ENCODE measurements at regions not wholly inside any gene's neighbourhood (a gene's known extent, or its start where the extent isn't known, plus 50 kb on each side); places are given as distances from the start of the nearest gene placed in this dataset.
A peak's percentile ranks its signal among the peaks of the same experiment; 100 is the strongest.

DNA sequence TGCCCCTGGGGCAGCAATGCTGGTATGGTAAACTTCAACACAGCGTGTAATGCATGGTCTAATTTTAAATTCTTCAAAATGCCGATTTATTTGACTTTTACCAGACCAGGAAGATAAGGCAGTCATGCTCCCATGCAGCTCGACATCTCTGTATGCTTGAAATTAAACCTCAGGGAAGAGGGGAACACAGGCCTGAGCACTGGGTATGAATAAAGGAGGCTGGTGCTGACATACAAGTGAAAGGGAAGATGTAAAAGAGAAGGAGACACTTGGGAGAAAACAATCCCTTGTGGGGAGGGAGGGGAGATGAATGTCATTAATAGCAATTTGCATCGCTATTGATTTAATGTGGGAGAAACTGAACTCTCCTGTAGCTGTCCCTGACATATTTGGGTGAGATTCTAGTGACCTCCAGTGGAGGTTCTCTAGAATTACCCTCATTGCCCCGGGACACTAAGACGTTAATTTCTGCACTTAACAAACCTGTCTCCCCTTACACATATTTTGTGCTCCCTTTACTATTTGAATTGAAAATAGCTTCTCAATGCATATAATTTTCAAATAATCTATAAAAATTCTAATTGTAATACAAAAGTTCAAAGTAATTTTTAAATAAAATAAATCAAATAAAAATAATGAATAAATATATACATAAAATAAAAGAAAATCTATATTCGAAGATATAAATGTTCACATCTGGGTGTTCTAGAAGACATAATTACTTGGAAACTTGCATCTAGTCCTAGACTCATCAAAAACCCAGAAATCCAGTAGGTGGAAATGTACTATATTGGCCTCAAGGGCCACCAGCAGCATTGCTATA is 283.1 kb downstream of the LMX1A start:
- TF ChIP-seq, protein P1, sequence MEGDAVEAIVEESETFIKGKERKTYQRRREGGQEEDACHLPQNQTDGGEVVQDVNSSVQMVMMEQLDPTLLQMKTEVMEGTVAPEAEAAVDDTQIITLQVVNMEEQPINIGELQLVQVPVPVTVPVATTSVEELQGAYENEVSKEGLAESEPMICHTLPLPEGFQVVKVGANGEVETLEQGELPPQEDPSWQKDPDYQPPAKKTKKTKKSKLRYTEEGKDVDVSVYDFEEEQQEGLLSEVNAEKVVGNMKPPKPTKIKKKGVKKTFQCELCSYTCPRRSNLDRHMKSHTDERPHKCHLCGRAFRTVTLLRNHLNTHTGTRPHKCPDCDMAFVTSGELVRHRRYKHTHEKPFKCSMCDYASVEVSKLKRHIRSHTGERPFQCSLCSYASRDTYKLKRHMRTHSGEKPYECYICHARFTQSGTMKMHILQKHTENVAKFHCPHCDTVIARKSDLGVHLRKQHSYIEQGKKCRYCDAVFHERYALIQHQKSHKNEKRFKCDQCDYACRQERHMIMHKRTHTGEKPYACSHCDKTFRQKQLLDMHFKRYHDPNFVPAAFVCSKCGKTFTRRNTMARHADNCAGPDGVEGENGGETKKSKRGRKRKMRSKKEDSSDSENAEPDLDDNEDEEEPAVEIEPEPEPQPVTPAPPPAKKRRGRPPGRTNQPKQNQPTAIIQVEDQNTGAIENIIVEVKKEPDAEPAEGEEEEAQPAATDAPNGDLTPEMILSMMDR (IDR thresholded peaks at IDR 0.05; ENCODE audit: extremely low read depth in 1 of 2, insufficient read depth in 1 of 2, low read depth in 1 of 2, low read length in 2 of 2), result peak; percentile 29 to 52
- TF ChIP-seq, protein P2, sequence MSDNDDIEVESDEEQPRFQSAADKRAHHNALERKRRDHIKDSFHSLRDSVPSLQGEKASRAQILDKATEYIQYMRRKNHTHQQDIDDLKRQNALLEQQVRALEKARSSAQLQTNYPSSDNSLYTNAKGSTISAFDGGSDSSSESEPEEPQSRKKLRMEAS (IDR thresholded peaks at IDR 0.05; ENCODE audit: insufficient read depth, insufficient read length), result no peak
- no peak for TF ChIP-seq POLR2A (IDR thresholded peaks at IDR 0.05; ENCODE audit: low read depth, low read length)

All from endothelial cell of umbilical vein (primary cell).